ENCODE measurements at regions not wholly inside any gene's neighbourhood (a gene's known extent, or its start where the extent isn't known, plus 50 kb on each side); places are given as distances from the start of the nearest gene placed in this dataset.

DNA sequence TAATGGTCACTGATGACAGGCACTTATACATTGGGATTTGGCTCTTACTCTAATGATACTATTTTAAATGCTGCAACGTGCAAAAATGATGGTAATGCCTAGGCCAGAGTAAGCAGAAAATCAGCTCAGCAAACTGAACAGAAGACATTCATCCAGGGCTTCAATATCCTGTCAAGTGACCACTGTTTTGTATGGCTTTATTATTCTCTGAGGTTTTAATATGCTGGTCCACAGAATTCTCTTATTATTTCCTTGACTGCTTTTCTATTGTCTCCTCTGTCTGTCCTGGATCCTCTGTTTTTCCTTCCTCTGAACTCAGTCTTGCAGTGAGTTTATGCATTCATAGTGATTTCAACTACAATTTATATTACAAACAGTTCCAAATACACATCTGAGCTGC lies 90.8 kb upstream of the PMFBP1 start:
- DNase-seq = no peak

DNA sequence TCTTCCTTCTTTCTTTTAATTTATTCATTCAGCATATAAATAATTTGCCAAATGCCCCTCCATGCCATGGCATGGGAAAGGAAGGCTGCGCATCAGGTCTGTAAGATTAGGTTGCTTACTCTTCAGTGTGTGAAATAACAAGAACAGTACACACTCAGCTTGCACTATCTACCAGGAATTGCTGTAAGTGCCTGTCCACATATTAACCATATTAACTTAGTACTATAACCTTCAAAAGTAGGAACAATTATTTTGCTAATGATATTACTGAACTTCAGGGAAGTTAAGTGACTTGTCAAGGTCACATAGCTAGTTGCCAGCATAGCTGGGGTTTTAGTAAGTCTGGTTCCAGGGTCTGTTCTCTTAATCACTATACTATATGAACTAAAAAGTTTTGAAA lies 89.2 kb upstream of the PMFBP1 start:
- DNase-seq = no peak

DNA sequence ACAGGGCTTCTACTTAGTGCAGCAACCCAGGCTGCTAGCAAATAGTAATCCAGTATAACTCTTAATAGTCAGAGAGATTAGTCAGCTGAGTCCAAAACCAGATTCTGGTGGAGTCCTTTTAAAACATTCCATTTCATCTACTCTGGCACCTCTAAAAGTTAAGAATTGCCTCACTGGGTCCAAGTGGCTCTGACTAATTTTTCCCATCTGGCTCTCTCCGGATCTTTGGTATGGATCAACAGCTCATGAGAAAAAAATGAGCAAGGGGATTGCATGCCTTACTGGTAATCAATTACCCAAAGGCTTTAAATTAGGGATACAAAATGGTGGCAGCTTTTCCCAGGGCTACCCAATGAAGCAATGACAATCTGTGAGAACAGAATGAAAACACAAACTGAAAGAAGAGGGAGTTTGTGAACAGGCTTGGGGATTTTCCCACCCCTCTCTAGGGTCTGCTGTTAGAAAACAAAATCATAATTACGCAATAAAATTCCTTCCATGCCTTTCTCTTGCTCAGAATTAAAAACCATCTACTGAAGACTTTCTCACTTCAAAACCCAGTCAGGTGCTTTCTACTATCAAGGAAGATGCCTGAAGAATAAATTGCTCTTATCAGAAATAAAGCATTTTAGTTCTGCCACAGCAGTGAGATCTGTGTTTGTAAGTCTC lies 84.6 kb upstream of the PMFBP1 start:
- DNase-seq = no peak

DNA sequence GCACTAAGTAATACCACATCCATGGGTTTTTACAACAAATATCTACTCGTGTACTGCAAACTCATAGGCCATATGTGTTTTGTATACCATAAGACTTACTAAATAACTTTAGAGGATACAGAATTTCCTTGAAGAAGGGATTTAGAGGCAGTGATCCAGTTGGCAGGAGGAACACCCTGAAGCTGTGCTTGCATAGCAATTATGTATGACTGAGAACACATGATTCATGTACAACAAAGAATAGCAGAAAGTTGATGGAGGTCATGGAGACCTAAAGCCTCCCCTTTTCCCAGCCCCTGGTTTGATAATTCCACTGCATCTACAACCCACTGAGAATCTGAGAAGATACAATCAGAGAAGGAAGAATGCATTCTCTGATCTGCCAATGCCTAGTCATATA lies 83.8 kb upstream of the PMFBP1 start:
- DNase-seq = no peak

DNA sequence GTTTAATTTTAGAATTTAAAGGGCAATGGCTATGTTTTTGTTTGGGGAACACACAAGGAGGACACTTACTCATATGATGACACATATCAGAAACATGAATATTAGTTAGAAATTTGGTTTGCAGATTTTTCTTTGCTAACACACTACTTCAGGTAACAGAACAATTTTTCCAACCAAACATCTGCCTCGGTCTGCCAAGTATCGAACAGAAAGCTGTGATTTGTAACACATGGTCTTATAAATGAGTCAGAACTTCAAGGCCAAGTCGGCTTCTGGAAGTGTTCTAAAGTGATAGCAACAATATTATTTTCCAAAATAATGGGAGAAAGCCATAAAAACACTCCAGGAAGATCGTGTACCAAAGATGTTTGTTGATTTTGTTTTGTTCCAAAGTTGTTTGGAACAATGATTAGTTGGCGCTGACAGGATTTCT lies 75.9 kb upstream of the PMFBP1 start:
- DNase-seq = no peak

DNA sequence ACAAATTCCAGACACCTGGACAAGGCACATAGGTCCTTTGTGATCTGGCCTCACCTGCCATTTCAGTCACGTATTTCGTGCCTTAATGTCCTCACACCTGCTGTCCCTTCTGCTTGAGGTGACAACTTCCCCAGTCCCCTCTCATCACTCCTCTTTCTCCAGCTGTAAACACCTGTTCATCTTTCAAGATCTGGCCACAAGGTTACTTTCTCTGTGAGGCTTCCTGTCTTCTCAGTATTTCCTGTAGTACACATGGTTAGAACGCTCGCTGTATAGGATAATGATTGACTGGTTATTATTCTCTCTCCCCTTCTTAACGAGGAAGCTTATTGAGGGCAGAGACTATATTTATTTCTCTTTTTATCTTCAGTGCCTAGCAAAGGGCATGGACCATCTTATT lies 74.5 kb upstream of the PMFBP1 start:
- DNase-seq = no peak

DNA sequence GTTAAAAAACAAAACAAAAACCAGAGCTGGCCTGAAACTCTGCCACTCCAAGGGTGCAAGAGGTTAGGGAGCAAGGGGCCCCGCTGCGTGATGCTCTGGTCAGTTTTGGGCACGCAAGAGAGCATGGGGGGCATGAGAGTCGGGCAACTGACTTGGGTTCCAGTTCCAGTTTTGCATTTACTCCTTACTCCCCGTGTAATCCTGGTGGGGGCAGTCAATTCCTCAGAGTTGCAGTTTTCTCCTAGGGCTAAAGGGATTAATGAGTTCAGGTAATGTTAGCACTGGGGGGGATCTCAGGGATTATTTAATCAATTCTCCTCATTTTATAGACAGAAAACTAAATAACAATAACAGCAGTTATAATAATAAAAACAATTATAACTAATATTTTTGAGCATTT lies 72.9 kb upstream of the PMFBP1 start:
- DNase-seq = no peak

DNA sequence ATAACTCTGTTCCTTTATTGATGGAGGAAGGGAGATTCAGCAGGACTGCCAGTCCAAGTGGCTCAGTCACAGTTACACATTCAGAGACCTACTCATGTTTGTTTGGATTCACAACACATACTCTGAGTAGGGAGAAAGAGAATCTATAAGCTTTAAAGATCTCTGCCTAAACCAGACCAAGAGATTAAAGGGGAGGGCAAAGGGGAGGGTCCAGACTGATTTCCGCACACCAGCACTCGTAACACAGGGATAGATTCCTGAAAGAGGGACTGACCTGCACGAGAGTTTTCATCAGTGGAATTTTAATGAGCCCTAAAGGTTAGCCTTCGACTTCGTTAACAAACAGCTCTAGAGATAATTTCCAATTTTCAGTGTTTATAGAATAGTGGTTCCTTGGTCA lies 71.7 kb upstream of the PMFBP1 start:
- DNase-seq = no peak

DNA sequence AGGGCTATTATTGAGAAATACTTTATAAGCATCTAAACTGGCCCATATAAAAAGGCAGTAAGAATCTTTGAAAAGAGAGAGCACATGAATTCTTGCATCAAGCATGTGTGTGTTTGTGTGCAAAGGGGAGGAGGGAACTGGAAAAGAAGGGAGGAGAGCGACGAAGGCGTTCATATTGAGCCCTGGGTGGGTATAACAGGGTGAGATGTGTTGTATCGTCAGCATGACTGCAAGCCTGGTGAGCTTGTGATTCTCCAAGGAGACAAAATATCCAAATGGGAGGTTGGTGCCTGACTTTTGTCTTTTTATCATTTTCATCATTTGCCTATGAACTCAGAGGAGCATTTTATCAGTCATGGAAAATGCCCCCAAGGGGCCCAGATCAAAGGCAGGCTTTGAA lies 70.8 kb upstream of the PMFBP1 start:
- no peak for DNase-seq

DNA sequence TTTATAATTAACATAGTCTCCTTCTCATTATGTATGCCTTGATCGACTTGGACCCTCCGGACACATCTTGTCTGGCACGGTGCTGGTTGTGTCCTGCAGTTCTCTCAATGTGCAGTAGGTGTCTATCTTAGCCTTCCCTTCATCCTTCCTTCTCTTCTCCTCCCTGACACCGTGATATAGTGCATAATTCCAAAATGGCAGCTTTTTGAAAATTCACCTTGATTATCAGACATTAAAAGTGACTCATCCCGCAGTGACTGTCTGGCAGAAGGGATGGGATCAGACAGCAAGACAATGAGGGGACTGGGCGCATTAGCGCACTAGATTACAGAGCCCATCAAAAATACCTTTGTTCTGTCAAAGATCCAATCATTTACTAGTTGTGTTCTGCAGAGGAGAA lies 70.0 kb upstream of the PMFBP1 start:
- peak in 1 of 2 donors; percentile 1 for DNase-seq

DNA sequence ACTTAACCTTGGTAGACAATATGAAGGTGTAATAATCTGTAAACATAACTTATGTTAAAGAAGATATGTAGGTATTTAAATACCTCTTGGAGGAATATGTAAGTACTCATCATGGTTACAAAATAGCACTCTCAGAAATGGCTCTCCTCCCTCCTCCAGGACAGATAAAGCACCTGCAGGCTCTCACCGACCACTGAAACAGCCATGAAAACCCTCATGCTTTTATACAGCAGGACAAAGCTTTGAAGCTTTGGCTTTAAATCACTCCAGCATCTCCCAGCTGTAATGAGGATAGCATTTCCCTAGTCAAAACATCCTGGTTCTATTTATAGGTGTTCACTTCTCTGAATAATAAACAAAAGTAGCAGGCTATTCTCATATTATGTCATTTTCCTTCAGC lies 69.1 kb upstream of the PMFBP1 start:
- DNase-seq = no peak

DNA sequence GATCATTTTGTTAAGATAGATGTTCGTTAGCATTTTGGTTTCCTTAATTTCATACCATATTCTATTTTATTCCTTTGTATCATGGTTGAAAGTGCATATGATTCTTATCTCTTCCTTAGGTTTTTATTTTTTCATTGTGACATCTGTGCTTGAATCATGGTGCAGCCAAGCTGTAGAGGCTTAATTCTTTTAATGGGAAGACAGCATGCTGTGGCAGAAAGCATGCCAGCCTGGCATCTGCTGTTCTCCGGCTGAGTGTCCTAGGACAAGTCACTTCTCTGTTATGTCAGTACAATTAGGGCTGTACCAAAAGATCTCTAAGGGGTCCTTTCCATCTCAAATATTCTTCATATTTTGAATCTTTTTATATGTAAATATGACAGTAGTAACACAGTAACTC lies 68.5 kb upstream of the PMFBP1 start:
- no peak for DNase-seq

DNA sequence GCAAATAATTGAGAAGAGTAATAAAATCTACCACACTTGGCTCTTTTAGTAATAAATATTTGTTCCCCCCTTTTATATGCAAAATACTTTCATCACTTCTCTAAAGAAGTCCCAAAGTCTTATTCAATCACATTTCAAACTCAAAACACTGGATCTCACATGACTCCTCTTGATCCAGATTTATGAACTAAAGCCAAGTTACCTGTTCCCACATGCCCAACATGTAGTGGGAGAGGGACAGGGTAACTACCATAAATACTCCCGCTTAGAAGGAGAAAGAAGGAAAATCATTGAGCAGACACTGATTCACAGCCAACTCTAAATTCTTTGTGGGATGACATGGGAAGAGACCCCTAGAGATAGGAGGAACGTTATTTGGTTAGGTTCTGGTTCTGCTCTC lies 64.9 kb upstream of the PMFBP1 start:
- no peak for DNase-seq

DNA sequence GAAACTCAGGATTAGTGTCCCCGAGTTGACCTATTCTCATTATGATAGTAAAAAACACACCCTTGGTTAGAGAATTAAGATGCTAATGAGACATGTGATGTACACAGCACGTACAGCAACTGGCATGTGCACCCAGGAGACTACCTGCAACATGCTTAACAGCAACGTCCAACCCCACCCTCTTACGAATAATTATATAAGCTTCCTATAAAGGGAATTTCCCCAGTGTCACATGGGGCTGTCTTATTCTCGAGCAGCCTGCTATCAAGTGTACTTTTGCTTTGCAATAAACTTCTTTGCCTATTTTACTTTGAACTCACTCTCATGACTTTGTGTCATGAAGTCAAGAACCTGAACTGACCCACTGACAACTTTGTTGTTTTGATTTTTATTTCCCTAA lies 62.4 kb upstream of the PMFBP1 start:
- DNase-seq = no peak

DNA sequence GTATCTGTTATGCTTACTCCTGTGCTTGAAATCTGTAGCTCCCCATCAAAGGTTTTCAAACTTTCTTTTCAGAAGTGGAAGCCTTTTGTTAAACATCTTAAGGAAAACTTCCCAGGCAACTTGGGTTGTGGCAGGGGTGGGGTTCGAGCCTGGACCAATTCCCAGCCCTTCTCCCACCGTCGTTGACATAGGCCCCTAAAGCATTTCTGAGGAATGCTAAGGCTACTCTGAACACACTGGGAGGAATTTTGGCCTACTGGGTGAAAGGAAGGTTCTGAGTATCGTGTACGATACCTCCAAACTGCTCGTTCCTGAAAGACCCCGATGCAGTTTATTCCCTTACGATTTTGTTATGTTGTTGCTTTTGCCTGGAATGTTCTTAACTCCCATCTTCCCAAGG lies 56.1 kb upstream of the PMFBP1 start:
- DNase-seq = no peak

DNA sequence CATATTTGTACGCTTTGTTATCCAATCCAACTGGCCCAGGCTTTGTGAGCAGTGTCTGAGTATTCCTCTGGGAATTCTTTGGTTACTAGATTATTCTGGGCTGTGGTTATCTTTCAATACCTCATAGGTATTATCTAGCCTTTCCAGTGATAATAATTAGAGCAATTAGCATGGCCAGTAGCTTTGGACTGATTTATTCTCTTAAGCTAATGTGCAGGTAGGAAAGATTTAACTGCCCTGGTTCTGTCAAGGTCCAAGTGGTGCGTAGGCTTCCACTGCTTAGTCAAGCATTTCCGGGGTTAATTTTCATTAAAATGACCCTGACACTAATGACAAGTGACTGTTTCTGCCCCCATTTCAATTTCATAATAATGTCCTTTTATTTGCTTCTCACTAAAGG lies 54.2 kb upstream of the PMFBP1 start:
- no peak for DNase-seq

DNA sequence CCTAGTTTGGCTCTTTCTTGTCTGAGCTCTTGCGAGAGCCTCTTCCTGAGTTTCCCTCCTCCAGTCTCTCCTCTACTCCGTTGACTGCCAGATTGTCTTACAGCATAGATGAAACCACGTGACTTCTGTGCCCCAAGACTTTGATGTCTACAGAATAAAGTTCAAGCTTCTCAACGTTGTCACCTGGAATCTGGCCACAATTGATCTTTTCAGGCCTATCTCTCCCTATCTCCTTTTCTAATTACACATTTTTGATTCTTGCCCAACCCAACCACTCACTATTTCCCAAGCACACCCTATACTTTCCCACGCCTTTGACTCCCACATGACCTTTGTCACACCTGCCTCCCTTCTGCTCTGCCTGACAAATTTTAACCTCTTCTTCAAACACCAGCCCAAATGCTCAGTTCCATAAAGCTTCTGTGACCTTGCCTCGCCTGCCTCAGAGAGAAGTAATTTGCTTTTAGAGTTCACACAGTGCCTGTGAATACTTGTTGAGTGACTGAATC lies 52.4 kb upstream of the PMFBP1 start:
- no peak for DNase-seq

DNA sequence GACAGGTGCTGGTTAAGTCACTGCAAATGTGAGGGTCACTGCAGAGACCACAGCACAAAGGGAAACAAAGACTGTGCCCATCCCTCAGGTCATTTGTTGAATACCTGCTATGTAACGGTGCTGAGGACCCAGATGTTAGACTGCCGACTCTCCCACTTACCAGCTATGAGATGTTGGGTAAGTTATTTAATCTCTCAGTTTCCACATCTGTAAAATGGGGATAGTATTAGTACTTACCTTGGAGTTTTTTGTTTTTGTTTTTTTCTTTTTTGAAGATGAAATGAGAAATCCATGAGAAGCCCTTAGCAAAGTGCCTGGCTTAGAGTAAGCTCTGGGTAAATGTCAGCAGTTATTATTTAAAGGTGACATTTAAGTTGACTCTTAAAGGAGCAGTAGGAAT lies 50.5 kb upstream of the PMFBP1 start:
- DNase-seq = no peak

All from CD4-positive, alpha-beta T cell treated with Interleukin-4 for 1 hour (primary cell).